Coronary artery (tissue), 2 donors: ENCODE measurements at regions not wholly inside any gene's neighbourhood (a gene's known extent, or its start where the extent isn't known, plus 50 kb on each side); places are given as distances from the start of the nearest gene placed in this dataset.

ENCODE experiments used
- DNase-seq: peaks from one replicate; pipeline ENCODE4 v3.0.0-alpha.2; 2017; ENCODE audit warnings: low spot score
- H3K27ac ChIP-seq, 2 donors: fragments of 200-600 bp; sonication (generic); one replicate each; pipeline ENCODE4 v1.5.1; 2016 to 2019
- H3K4me3 ChIP-seq: fragments of 200-600 bp; sonication (generic); 2 replicates; pipeline ENCODE4 v1.5.1; 2016; ENCODE audit warnings: mild to moderate bottlenecking, moderate library complexity
- TF ChIP-seq, protein P1 (sequence below): fragments of 200-600 bp; sonication (generic); IDR thresholded peaks from one replicate; pipeline ENCODE4 v1.5.1; 2019; ENCODE audit warnings: antibody characterized with exemption

DNA sequence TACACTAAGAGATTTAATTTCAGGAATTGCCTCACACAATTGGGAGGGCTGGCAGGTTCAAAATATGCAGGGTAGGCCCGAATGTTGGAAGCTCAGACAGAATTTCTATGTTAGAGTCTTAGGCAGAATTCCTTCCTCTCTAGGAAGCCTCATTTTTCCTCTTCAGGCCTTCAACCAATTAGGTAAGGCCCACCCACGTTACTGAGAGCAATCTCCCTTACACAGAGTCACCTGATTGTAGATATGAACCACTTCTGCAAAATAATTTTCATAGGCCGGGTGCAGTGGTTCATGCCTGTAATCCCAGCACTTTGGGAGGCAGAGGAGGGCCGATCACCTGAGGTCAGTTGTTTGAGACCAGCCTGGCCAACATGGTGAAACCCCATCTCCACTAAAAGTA, 50.2 kb upstream of the HIVEP1 start:
- no peak overlapping the region for H3K4me3 ChIP-seq

DNA sequence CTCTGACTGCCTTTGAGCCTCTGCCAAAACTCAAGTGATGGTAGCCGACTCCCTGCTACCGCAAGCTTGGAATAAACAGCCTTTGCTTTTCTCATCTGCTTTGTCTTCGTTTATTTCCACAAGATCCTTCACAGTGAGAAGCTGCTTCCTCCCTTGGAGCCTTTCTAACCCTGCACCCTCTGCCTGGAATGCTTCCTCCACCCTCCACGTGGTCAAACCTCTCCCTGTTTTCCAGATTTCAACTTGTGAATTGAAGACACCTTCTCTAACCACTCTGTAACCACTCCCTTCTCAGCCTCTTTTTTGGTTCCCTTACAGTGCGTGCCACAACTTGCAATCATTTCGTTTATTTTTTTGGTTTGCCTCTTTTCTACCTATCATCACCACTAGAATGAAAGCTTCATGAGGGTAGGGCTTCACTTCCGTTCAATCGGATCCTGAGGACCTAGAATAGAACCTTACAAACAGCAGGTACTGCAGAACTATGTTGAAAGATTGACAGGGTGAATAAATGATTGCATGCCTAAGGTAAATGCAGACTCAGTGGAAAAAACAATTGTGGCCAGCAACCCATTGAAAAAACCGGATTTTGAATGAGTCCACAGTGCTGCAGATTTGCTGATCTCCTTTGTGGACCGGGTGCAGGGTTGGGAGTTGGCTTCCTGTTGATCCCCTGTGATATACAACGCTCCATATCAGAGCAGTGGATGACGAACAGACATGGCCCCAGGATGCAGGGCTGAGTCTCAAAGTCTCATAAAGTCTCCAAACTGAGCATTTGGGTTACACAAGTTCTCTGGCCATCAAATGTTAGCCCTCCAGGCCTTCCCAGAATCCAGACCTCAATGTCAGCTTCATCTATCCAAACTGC, 51.0 kb upstream of the HIVEP1 start:
- Histone ChIP-seq H3K4me3 (no peak overlapping the region), H3K27ac (no peak overlapping the region)
- DNase-seq: no peak
- TF ChIP-seq, protein P1, sequence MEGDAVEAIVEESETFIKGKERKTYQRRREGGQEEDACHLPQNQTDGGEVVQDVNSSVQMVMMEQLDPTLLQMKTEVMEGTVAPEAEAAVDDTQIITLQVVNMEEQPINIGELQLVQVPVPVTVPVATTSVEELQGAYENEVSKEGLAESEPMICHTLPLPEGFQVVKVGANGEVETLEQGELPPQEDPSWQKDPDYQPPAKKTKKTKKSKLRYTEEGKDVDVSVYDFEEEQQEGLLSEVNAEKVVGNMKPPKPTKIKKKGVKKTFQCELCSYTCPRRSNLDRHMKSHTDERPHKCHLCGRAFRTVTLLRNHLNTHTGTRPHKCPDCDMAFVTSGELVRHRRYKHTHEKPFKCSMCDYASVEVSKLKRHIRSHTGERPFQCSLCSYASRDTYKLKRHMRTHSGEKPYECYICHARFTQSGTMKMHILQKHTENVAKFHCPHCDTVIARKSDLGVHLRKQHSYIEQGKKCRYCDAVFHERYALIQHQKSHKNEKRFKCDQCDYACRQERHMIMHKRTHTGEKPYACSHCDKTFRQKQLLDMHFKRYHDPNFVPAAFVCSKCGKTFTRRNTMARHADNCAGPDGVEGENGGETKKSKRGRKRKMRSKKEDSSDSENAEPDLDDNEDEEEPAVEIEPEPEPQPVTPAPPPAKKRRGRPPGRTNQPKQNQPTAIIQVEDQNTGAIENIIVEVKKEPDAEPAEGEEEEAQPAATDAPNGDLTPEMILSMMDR: no peak

More for the DNA sequence above, 50.2 kb upstream of the HIVEP1 start:
- no peak for DNase-seq
- no peak overlapping the region for H3K27ac ChIP-seq
- TF ChIP-seq, protein P1: no peak

DNA sequence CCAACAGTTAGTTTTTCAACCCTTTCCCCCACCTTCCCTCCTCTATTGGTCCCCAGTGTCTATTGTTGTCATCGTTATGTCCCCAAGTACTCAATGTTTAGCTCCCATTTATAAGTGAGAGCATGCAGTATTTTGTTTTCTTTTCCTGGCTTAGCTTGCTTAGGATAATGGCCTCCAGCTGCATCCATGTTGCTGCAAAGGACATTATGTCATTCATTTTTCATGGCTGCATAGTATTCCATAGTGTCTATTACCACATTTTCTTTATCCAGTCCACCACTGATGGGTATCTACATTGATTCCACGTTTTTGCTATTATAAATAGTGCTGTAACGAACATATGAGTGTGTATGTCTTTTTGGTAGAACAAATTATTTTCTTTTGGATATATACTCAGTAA, 55.3 kb upstream of the HIVEP1 start:
- Histone ChIP-seq H3K27ac (no peak overlapping the region), H3K4me3 (no peak overlapping the region)
- DNase-seq: no peak
- TF ChIP-seq, protein P1: no peak

DNA sequence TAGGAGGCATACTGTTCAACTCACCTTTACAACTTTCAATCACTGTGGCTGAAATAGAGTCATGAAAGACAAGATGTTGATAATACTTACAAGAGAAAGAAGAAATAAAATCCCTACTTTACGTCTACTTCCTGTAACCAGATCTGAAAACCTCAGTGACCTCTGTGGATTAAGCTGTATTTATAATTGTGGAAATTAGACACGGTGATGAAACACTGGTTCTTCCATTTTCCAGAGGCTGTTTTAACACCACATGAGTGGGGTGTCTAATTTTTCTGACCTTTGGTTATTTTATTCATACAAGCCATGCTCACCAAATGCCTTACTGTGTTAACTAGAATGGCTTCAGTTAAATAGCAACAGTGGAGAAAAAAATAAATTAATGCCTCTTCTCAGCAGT, 58.5 kb upstream of the HIVEP1 start:
- no peak overlapping the region for H3K27ac ChIP-seq
- DNase-seq: no peak
- H3K4me3 ChIP-seq: no peak overlapping the region
- TF ChIP-seq, protein P1: no peak

DNA sequence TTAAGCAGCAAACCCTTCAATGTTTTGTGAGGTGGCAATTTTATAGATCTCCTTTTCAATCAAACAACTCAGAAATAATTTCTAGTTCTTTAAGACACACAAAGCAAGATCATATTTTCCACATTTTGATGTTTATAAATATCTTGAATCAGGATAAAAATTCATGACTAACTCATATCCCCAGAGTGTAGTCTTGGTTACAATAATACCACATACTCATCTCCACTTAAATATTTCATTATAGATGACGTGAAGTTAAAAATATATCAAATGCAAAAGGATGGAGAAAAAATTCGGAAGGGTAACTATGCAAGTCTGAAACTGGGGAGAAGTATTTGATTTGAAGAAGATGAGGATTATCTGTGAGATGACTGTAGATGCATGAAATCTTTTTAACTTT, 59.8 kb upstream of the HIVEP1 start:
- no peak overlapping the region for H3K27ac ChIP-seq
- DNase-seq: no peak
- TF ChIP-seq, protein P1: no peak
- H3K4me3 ChIP-seq: no peak overlapping the region

DNA sequence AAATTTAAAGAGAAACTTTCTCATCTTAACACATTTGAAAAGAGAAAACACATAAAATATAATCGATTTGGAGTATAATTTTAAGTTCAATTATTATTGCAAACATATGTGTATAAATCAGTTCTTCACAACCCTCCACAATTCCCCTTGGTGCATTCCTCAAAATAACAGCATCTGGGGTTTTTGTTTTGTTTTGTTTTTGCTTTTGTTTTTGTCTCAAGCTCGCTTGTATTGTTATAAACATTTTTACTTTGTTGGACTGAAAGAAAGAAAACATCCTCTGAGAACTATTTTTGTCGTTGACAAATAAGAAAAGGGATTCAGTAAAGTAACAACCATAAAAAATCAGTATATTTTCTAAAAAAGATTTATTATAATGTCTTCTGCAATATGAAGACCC, 60.2 kb upstream of the HIVEP1 start:
- H3K27ac ChIP-seq: no peak overlapping the region
- no peak overlapping the region for H3K4me3 ChIP-seq
- no peak for DNase-seq
- TF ChIP-seq, protein P1: no peak

DNA sequence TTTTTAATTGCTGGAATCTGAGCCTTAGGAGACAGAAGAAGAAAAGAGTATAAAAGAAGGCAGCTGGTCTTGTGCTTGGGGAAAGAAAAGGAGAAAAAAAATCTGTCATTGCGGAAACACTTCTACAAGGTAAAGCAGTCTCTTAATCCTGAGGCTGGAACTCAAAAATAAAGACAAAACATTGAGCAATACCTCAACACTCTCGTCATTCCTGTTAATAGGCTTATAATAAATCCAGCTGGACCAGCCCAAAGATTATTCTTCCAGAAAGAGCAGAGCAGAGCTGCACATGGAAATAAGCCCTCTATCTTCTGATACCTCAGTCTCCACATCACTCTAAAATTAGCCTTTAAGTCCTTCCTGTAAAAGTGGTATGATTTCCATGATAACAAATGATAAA, 62.0 kb upstream of the HIVEP1 start:
- DNase-seq: no peak
- Histone ChIP-seq H3K27ac (no peak overlapping the region), H3K4me3 (no peak overlapping the region)
- TF ChIP-seq, protein P1: no peak
